TTC549 (cell line): ENCODE measurements at regions not wholly inside any gene's neighbourhood (a gene's known extent, or its start where the extent isn't known, plus 50 kb on each side); places are given as distances from the start of the nearest gene placed in this dataset.

ENCODE experiments used
- FAIRE-seq: peaks from 2 replicates; lab custom pipeline; 2012; peaks lifted over from hg19 to GRCh38; lab: Jason Lieb, UNC

GRCh38 chr4:27267970-27268355, 407.3 kb downstream of the STIM2 start:
- FAIRE-seq = no peak

- no peak for FAIRE-seq
Observed at GRCh38 chr4:27270435-27270834, 409.8 kb downstream of the STIM2 start.

- FAIRE-seq = no peak
Observed at GRCh38 chr4:27271555-27271954, 410.9 kb downstream of the STIM2 start.

DNA sequence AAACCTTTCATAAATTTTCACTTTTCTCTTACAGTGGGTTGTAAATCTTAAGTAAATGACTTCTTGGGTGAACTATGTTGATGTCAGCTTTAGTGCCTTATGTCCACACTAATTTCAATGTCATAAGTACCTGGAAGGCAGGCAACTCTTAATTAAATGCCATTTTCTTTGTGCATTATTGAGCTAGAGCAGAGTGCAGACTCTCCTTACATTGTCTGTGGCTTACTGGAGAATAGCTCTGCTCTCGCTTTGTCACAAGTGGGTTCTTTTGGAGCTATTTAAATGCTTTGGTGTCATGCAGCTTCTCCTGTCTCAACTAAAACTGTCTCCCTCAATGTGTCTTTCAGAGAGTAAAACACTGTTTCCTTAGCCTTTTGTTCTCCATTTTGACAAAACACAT, 411.6 kb downstream of the STIM2 start:
- FAIRE-seq = no peak

DNA sequence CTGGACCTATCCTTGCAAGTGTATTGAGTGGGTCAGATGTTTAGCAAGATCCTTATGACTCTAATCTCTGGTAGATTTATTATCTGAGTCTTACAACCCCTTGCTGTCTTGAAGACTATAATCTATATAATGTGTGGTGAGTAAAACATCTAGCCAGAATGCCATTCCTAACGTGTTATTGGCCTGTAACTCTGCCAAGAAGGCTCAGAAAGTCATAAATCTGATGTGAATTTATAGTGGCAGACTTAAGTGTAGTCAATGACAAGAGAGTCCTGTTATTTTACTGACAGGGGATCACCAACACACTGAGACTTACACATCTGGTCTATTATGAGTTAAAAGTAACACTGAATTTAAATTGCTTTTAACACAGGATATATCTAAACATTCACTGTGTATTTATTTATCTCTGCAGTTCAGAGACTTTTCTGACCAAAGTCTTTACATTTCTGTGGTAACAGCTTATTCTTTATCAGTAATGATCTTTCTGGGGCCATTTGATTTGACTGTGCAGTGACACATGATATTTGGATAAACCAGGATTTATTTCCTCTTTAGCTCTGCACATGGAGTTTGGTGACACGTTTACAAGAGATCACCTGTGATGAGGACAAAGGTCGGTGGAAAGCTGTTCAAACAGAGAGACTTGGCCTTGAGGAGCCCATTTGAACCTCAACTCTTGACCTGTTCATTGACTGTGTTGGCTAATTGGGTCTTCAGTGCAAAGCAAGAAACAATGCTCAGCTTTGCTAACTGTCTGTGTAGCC, 415.8 kb downstream of the STIM2 start:
- no peak for FAIRE-seq

GRCh38 chr4:27278615-27279375, 418.2 kb downstream of the STIM2 start:
- no peak for FAIRE-seq

DNA sequence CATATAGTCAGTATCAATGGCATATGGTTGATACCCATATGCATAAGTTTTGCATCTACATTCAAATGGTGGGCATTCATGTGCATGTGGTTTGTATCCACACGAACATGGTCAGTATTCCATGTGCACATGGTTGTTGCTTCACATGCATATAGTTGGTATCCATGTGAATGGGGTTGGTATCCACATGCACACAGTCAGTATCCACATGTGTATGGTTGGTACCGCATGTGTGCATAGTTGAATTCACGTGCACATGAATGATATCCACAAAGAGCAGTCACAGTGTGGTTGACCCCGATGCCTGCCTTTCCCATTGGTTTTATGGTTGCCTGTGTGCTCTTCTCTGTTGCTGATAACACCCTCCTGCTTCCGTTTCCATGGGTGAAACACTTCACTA, 427.9 kb downstream of the STIM2 start:
- no peak for FAIRE-seq

DNA sequence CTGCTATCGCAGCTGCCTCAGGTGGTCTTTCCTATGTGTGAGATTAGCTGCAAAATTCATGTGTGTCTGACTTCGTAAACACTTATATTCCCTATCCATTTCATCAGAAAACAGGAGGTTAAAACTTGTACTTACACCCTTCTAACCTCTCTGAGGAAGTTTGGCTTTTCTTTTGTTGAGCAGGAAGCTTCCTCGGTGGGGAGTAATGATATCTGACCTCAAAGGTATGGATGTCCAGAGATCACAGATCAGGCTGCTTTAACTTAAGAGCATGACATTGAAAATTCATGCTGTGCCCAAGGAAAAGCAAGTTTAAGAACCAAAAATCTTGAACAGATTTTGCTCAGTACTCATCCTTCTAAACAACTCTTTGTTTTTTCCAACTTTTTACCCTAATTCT, 429.1 kb downstream of the STIM2 start:
- no peak for FAIRE-seq

GRCh38 chr4:27293831-27294230, 433.2 kb downstream of the STIM2 start:
- FAIRE-seq = no peak

DNA sequence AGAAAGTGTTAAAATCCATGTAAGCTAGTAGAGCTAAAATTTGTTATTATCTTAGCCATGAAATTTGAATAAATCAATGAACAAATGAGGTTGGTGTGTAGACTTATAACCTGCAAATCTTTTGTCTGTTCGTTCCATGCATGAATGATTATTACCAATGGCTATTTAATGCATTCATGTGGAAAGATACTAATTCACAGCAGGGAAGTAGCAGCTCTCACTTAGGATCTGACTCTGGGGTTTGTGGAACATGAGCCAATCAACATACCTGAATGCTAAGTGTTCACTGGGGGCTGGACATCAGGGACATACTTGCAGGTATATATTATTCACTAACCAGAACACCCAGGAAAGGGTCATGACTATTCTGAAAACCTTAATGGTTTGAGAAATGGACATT, 444.1 kb downstream of the STIM2 start:
- FAIRE-seq = no peak

DNA sequence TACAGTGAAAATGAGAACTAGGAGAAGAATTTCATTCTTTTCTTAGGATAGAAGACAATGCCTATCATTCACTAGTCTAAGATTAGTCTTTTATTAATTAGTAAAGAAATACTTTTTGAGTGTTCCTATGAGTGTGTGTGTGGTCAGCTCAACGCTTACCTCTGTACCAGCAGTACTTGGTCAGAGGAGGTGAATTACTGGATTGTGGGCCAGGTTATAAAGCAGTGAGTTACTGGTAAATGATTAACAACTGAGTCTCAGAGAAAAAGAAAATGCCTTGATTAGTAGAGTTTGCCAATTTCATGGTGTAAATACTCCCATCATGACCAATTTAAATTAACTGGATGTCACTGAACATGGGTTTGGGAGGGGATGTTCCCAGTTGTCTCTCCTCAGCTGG, 444.6 kb downstream of the STIM2 start:
- no peak for FAIRE-seq

DNA sequence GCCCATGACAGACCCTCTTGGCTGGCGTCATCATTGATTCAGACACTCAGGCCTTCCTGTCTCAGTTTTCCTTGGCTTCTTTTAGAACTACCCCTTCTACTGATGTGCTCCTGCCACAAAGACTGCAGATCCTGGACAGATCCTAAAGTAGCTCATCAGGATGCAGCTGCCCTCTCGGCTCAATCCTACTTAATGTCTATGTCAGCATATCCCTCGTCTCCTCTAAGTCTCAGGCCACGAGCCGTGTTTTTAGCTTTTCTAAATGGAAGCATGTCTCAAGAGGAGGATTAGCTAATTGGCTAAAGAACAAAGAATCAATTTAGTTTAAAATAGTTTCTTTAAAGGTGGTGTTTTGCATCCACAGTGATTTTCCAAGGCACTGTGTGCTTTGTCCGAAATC, 447.7 kb downstream of the STIM2 start:
- no peak for FAIRE-seq

DNA sequence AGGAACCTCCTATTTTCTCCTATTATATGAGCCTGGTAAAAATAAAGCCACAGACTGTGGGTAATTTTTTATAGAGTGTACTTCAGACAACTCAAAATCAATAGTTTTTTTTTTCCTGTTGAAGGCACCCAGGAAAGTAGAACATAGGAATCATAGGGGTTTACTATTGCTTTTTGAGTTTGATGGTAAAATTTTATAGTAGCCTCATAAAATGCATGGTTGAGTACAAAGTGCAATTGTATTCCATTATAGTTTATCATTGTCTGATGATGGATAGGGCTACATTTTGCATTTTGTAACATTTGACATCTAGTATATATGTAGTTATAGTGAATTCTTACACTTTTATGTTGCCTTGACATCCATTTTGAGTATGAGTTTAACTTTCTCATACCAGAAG, 455.0 kb downstream of the STIM2 start:
- no peak for FAIRE-seq

DNA sequence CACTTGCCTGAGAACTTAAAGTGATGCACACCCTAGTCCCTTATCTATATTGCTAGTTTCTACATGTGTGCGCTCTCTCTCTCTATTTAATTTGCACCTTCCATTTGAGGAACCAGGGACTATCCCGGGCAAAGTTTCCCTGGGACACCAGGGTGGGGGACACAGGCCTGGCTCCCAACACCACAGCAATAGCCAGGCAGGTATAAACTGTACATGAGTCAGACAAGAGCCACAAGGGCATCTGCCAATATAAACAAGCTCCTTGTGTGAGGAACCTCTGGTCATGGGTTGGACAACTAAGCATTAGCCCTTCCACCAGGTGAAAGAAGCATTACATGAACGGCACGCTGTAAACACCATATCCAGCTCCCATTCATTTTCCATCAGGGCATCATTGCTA, 455.5 kb downstream of the STIM2 start:
- FAIRE-seq = no peak

DNA sequence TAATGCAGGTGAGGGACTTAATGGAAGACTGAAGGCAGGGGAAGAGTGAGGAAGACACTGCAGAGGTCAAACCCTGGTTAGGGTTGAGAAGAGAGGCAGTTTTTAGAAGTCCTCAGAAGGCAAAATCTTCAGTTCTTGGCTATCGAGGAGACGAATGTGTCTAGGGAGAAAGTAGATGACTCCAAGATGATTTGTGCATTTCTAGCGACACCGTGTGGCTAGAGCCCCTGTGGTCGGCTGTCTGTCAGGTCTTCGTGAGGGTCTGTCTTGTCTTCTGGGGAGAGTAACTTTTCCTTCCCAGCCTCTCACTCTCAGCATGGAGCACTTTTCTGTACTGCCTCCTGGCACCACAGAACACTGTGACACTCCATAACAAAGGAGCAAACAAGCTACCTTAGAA, 458.1 kb downstream of the STIM2 start:
- FAIRE-seq = no peak

GRCh38 chr4:27326991-27327390, 466.4 kb downstream of the STIM2 start:
- FAIRE-seq = no peak

- no peak for FAIRE-seq
Observed at GRCh38 chr4:27327421-27328181, 467.0 kb downstream of the STIM2 start.

DNA sequence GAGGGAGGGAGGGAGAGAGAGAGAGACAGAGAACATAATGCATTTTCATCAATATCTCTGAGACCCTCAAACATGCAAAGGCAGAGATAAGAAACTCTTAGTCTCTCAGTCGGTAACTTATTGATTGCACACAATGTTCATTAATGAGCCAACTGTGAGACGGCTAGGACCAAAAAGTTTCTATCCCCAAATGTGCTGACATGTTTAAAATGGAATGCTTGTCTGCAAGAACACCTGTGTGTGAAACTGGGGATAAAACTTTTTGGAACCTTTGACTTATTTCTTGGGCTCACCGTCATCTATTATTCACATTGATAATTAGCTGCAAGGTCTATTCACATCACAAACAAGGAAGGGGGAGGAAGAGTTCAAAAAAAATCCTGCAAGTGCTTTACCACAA, 477.9 kb downstream of the STIM2 start:
- FAIRE-seq = no peak

GRCh38 chr4:27343411-27343810, 482.8 kb downstream of the STIM2 start:
- no peak for FAIRE-seq

GRCh38 chr4:27350161-27350560, 489.5 kb downstream of the STIM2 start:
- no peak for FAIRE-seq

- no peak for FAIRE-seq
Observed at GRCh38 chr4:27357283-27357682, 496.6 kb downstream of the STIM2 start.

DNA sequence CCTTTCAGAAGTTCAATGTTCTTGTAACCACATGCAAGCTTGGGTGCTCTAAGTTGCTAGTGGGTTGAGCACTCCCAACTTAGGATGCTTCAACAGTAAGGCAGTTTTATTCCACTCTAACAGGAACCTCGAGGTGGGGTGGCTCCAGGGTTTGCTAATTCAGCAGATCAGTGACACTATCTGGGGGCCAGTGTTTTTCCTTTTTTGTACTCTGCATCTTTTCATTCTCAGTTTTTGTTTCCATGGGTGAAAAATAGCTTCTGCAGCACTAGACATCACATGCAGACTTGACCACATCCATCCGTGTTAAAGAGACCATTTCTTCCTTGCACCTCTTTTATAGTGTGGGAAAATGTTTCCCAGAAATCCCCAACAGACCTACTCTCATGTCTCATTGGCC, 497.6 kb downstream of the STIM2 start:
- FAIRE-seq = no peak

GRCh38 chr4:27360131-27360530, 499.5 kb downstream of the STIM2 start:
- no peak for FAIRE-seq
